RWPE1 (cell line): ENCODE measurements at regions not wholly inside any gene's neighbourhood (a gene's known extent, or its start where the extent isn't known, plus 50 kb on each side); places are given as distances from the start of the nearest gene placed in this dataset.

Source experiments
- CTCF ChIA-PET: fragments of 350-600 bp; sonication (Branson Sonifier 250); formaldehyde crosslinking; extraction: SDS; loops from one replicate; lab custom pipeline; 2021; lab: Yijun Ruan, JAX
- POLR2A ChIA-PET: fragments of 400-600 bp; formaldehyde crosslinking; extraction: SDS; loops from one replicate; lab custom pipeline; 2020; ENCODE audit warnings: antibody characterized with exemption; ENCODE audit not compliant: low non-redundant PET; lab: Yijun Ruan, JAX
- DNase-seq: peaks from one replicate; pipeline ENCODE4 v3.0.0; 2012; ENCODE audit warnings: low spot score
- H3K27ac ChIP-seq: fragments of 450-650 bp; 2 replicates; pipeline ENCODE4 v1.5.1; 2017
- TF ChIP-seq, protein P1 (sequence below): fragments of 450-650 bp; conservative IDR thresholded peaks from 2 replicates; pipeline ENCODE4 v1.5.1; 2017; ENCODE audit warnings: low read depth, mild to moderate bottlenecking

DNA sequence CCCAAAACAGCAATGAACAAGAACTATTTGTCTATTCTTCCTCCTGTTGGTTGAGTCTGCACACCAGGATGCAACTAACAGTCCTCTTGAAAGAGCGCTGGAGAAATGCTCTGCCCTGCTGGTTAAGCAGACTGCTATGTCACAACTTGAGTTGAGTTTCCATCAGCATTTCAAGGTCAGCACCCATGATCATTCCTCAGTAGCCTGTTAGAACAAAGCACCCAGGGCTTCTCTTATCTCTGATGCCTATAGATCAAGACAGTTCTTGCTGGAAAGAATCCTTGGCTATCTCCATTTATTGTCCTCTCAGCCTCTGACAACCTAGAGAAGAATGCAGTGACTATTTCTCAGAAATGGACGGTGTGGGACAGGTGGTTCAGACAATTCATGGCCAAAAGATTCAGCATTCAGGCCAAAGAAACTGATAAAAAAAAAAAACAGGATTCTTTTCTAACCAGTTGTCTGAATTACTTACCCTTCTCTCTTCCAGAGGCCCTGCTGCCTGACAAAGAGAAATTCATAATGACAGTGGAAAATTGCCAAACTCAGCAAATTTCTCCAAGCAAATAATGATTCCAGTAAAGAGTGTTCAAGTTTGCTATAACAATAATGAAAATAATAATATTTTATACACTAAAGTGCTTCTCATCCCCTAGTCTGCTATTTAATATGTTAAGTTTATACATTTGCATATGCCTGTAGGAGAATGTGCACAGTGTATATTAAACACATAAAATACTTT is 306.7 kb downstream of the EMP1 start:
- no peak overlapping the region for H3K27ac ChIP-seq
- no peak for DNase-seq
- TF ChIP-seq, protein P1, sequence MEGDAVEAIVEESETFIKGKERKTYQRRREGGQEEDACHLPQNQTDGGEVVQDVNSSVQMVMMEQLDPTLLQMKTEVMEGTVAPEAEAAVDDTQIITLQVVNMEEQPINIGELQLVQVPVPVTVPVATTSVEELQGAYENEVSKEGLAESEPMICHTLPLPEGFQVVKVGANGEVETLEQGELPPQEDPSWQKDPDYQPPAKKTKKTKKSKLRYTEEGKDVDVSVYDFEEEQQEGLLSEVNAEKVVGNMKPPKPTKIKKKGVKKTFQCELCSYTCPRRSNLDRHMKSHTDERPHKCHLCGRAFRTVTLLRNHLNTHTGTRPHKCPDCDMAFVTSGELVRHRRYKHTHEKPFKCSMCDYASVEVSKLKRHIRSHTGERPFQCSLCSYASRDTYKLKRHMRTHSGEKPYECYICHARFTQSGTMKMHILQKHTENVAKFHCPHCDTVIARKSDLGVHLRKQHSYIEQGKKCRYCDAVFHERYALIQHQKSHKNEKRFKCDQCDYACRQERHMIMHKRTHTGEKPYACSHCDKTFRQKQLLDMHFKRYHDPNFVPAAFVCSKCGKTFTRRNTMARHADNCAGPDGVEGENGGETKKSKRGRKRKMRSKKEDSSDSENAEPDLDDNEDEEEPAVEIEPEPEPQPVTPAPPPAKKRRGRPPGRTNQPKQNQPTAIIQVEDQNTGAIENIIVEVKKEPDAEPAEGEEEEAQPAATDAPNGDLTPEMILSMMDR = no peak
- ChIA-PET POLR2A (no interaction called here), CTCF (no interaction called here)

DNA sequence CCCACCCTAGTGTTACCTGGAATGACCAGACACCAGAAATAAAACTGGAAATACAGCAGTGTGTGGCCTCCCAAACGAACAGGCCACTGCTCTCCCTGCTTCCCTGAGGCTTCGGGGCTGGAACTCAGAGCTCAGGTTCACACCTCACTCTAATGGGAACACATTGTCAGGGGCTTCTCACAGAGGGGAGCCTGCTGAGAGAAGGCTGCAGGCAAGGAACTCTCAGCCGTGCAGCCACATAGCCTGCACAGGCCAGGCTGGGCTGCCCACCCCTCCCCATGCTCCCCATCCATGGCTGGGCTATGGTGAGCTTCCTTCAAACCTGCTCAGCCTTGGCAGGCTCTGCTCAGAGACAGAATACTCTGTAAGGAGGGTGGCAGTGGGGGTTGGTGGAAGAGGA is 302.5 kb downstream of the EMP1 start:
- H3K27ac ChIP-seq = no peak overlapping the region
- ChIA-PET POLR2A (no interaction called here), CTCF (interaction anchor here (0.6 kb wide), 1 partner anchor 17 kb away, joined by 3 read pairs; no protein-coding TSS in a partner anchor)
- TF ChIP-seq, protein P1 = no peak
- DNase-seq = no peak

GRCh38 chr12:13496111-13496510 is 299.6 kb downstream of the EMP1 start:
- ChIA-PET CTCF (interaction anchor here (0.8 kb wide), 1 partner anchor 218 kb away, joined by 3 read pairs; no protein-coding TSS in a partner anchor), POLR2A (no interaction called here)
- no peak for DNase-seq
- no peak overlapping the region for H3K27ac ChIP-seq
- TF ChIP-seq, protein P1 = no peak

GRCh38 chr12:13489246-13489645 is 292.7 kb downstream of the EMP1 start:
- CTCF ChIA-PET = interaction anchor here (0.6 kb wide), 1 partner anchor 211 kb away, joined by 3 read pairs; no protein-coding TSS in a partner anchor
- TF ChIP-seq, protein P1 = no peak
- no peak overlapping the region for H3K27ac ChIP-seq
- POLR2A ChIA-PET = no interaction called here
- no peak for DNase-seq

GRCh38 chr12:13487326-13487725 is 290.8 kb downstream of the EMP1 start:
- DNase-seq = no peak
- ChIA-PET POLR2A (no interaction called here), CTCF (no interaction called here)
- H3K27ac ChIP-seq = no peak overlapping the region
- TF ChIP-seq, protein P1 = no peak

- no peak for DNase-seq
- ChIA-PET CTCF (no interaction called here), POLR2A (no interaction called here)
- TF ChIP-seq, protein P1 = no peak
- H3K27ac ChIP-seq = no peak overlapping the region
These were observed 290.3 kb downstream of the EMP1 start for GRCh38 chr12:13486794-13487193.
